Stimulated activated naive CD8-positive, alpha-beta T cell treated with anti-CD3 and anti-CD28 coated beads, Interleukin-15, Interleukin-2, amounts not matched to agents 100 ng/mL and 50 ng/mL, for 24 hours (primary cell): ENCODE measurements at regions not wholly inside any gene's neighbourhood (a gene's known extent, or its start where the extent isn't known, plus 50 kb on each side); places are given as distances from the start of the nearest gene placed in this dataset.

ENCODE experiments used
- H3K27ac Mint-ChIP-seq: one replicate; pipeline ENCODE4 v1.8.0; 2021; ENCODE audit warnings: mild to moderate bottlenecking, mixed read lengths
- H3K27me3 Mint-ChIP-seq: one replicate; pipeline ENCODE4 v1.8.0; 2021; ENCODE audit warnings: mixed read lengths
- H3K36me3 Mint-ChIP-seq: one replicate; pipeline ENCODE4 v1.8.0; 2021; ENCODE audit warnings: low read depth, mixed read lengths
- H3K4me1 Mint-ChIP-seq: one replicate; pipeline ENCODE4 v1.8.0; 2021; ENCODE audit warnings: low read depth, mixed read lengths
- H3K4me3 Mint-ChIP-seq: one replicate; pipeline ENCODE4 v1.8.0; 2021; ENCODE audit warnings: mild to moderate bottlenecking, mixed read lengths
- H3K9me3 Mint-ChIP-seq: one replicate; pipeline ENCODE4 v1.8.0; 2021; ENCODE audit warnings: mixed read lengths

- H3K9me3 Mint-ChIP-seq: peaks cover 5% of the 10 kb centered on the region
- H3K4me1 Mint-ChIP-seq: peaks cover 16% of the 10 kb centered on the region
- no peaks in the 10 kb centered on the region for H3K27me3 Mint-ChIP-seq
- H3K27ac Mint-ChIP-seq: no peak overlapping the region
- H3K36me3 Mint-ChIP-seq: no peaks in the 10 kb centered on the region
- H3K4me3 Mint-ChIP-seq: no peak overlapping the region
Observed at GRCh38 chr1:58895559-58896145, 111.8 kb upstream of the JUN start.

- H3K4me3 Mint-ChIP-seq: no peak overlapping the region
- peaks cover 2% of the 10 kb centered on the region for H3K9me3 Mint-ChIP-seq
Observed at GRCh38 chr1:58896246-58897183, 112.7 kb upstream of the JUN start.

GRCh38 chr1:58898739-58899586, 115.1 kb upstream of the JUN start:
- Mint-ChIP-seq H3K9me3 (no peaks in the 10 kb centered on the region), H3K27me3 (no peaks in the 10 kb centered on the region), H3K36me3 (no peaks in the 10 kb centered on the region), H3K4me3 (no peak overlapping the region), H3K27ac (no peak overlapping the region), H3K4me1 (peaks cover 24% of the 10 kb centered on the region)

More at GRCh38 chr1:58896246-58897183, 112.7 kb upstream of the JUN start:
- Mint-ChIP-seq H3K4me1 (peaks cover 16% of the 10 kb centered on the region), H3K27ac (no peak overlapping the region), H3K36me3 (no peaks in the 10 kb centered on the region), H3K27me3 (no peaks in the 10 kb centered on the region)

- Mint-ChIP-seq H3K36me3 (no peaks in the 10 kb centered on the region), H3K27ac (peak overlapping the region; percentile 7), H3K4me3 (no peak overlapping the region), H3K9me3 (no peaks in the 10 kb centered on the region), H3K27me3 (no peaks in the 10 kb centered on the region), H3K4me1 (peaks cover 31% of the 10 kb centered on the region)
Observed at GRCh38 chr1:58899587-58900271, 115.9 kb upstream of the JUN start.

- peaks cover 28% of the 10 kb centered on the region for H3K4me1 Mint-ChIP-seq
- H3K36me3 Mint-ChIP-seq: no peaks in the 10 kb centered on the region
Observed at GRCh38 chr1:58900396-58900795, 116.5 kb upstream of the JUN start.

GRCh38 chr1:58901008-58901407, 117.2 kb upstream of the JUN start:
- H3K4me3 Mint-ChIP-seq: no peak overlapping the region
- no peaks in the 10 kb centered on the region for H3K36me3 Mint-ChIP-seq
- no peaks in the 10 kb centered on the region for H3K27me3 Mint-ChIP-seq
- no peak overlapping the region for H3K27ac Mint-ChIP-seq
- H3K4me1 Mint-ChIP-seq: peaks cover 22% of the 10 kb centered on the region
- no peaks in the 10 kb centered on the region for H3K9me3 Mint-ChIP-seq

More at GRCh38 chr1:58900396-58900795, 116.5 kb upstream of the JUN start:
- no peak overlapping the region for H3K27ac Mint-ChIP-seq
- no peak overlapping the region for H3K4me3 Mint-ChIP-seq
- no peaks in the 10 kb centered on the region for H3K9me3 Mint-ChIP-seq
- no peaks in the 10 kb centered on the region for H3K27me3 Mint-ChIP-seq

GRCh38 chr1:58902830-58903513, 119.1 kb upstream of the JUN start:
- H3K27ac Mint-ChIP-seq: peak overlapping the region; percentile 75
- H3K9me3 Mint-ChIP-seq: no peaks in the 10 kb centered on the region
- H3K4me3 Mint-ChIP-seq: peak overlapping the region; percentile 76
- no peaks in the 10 kb centered on the region for H3K36me3 Mint-ChIP-seq
- peaks cover 19% of the 10 kb centered on the region for H3K4me1 Mint-ChIP-seq
- H3K27me3 Mint-ChIP-seq: no peaks in the 10 kb centered on the region

GRCh38 chr1:58903514-58904298, 119.9 kb upstream of the JUN start:
- Mint-ChIP-seq H3K27ac (peak overlapping the region; percentile 75), H3K4me3 (peak overlapping the region; percentile 76), H3K36me3 (no peaks in the 10 kb centered on the region)

GRCh38 chr1:58904299-58905125, 120.7 kb upstream of the JUN start:
- Mint-ChIP-seq H3K9me3 (no peaks in the 10 kb centered on the region), H3K4me1 (peaks cover 19% of the 10 kb centered on the region), H3K27me3 (no peaks in the 10 kb centered on the region), H3K4me3 (peak overlapping the region; percentile 76), H3K36me3 (no peaks in the 10 kb centered on the region), H3K27ac (peak overlapping the region; percentile 65)

More at GRCh38 chr1:58903514-58904298, 119.9 kb upstream of the JUN start:
- H3K4me1 Mint-ChIP-seq: peaks cover 19% of the 10 kb centered on the region
- no peaks in the 10 kb centered on the region for H3K9me3 Mint-ChIP-seq
- no peaks in the 10 kb centered on the region for H3K27me3 Mint-ChIP-seq

- peaks cover 19% of the 10 kb centered on the region for H3K4me1 Mint-ChIP-seq
- peak overlapping the region; percentile 42 for H3K4me3 Mint-ChIP-seq
- H3K36me3 Mint-ChIP-seq: no peaks in the 10 kb centered on the region
- H3K27ac Mint-ChIP-seq: no peak overlapping the region
- H3K9me3 Mint-ChIP-seq: no peaks in the 10 kb centered on the region
- no peaks in the 10 kb centered on the region for H3K27me3 Mint-ChIP-seq
Observed at GRCh38 chr1:58905126-58905490, 121.3 kb upstream of the JUN start.

- no peak overlapping the region for H3K27ac Mint-ChIP-seq
- no peak overlapping the region for H3K4me3 Mint-ChIP-seq
- H3K36me3 Mint-ChIP-seq: no peaks in the 10 kb centered on the region
- H3K9me3 Mint-ChIP-seq: no peaks in the 10 kb centered on the region
- peaks cover 19% of the 10 kb centered on the region for H3K4me1 Mint-ChIP-seq
- H3K27me3 Mint-ChIP-seq: no peaks in the 10 kb centered on the region
Observed at GRCh38 chr1:58905628-58906221, 121.9 kb upstream of the JUN start.

GRCh38 chr1:58907398-58907797, 123.6 kb upstream of the JUN start:
- no peaks in the 10 kb centered on the region for H3K27me3 Mint-ChIP-seq
- peaks cover 19% of the 10 kb centered on the region for H3K4me1 Mint-ChIP-seq
- no peaks in the 10 kb centered on the region for H3K36me3 Mint-ChIP-seq
- H3K9me3 Mint-ChIP-seq: no peaks in the 10 kb centered on the region
- H3K27ac Mint-ChIP-seq: no peak overlapping the region
- no peak overlapping the region for H3K4me3 Mint-ChIP-seq
